ENCODE measurements at regions not wholly inside any gene's neighbourhood (a gene's known extent, or its start where the extent isn't known, plus 50 kb on each side); places are given as distances from the start of the nearest gene placed in this dataset.

GRCh38 chr5:104821606-104822005, 1259.0 kb upstream of the NUDT12 start:
- no peak for TF ChIP-seq REPIN1 (tag by site-specific recombination; IDR thresholded peaks at IDR 0.05; ENCODE audit: low read depth)
- no peak for TF ChIP-seq ZNF10 (tag by site-specific recombination; IDR thresholded peaks at IDR 0.05)
- no peak for TF ChIP-seq KLF9 (tag by site-specific recombination; IDR thresholded peaks at IDR 0.05; ENCODE audit: low read depth)
- no peak for TF ChIP-seq ZNF202 (tag by site-specific recombination; IDR thresholded peaks at IDR 0.05; ENCODE audit: borderline replicate concordance)
- TF ChIP-seq CTCF (tag by site-specific recombination; IDR thresholded peaks at IDR 0.05), result no peak
- no peak for TF ChIP-seq REST (tag by site-specific recombination; IDR thresholded peaks at IDR 0.05)
- no peak for TF ChIP-seq ZNF585B (tag by site-specific recombination; IDR thresholded peaks at IDR 0.05)
- no peak for TF ChIP-seq ZNF544 (tag by site-specific recombination; IDR thresholded peaks at IDR 0.05)
- TF ChIP-seq YY1 (tag by site-specific recombination; IDR thresholded peaks at IDR 0.05), result no peak
- TF ChIP-seq ZNF121 (tag by site-specific recombination; IDR thresholded peaks at IDR 0.05), result no peak
- no peak for TF ChIP-seq TCF7L2 (IDR thresholded peaks at IDR 0.05; ENCODE audit: borderline replicate concordance, low read depth, low read length)
- no peak for TF ChIP-seq ZNF311 (tag by site-specific recombination; IDR thresholded peaks at IDR 0.05; ENCODE audit: borderline replicate concordance)
- TF ChIP-seq, protein P1, sequence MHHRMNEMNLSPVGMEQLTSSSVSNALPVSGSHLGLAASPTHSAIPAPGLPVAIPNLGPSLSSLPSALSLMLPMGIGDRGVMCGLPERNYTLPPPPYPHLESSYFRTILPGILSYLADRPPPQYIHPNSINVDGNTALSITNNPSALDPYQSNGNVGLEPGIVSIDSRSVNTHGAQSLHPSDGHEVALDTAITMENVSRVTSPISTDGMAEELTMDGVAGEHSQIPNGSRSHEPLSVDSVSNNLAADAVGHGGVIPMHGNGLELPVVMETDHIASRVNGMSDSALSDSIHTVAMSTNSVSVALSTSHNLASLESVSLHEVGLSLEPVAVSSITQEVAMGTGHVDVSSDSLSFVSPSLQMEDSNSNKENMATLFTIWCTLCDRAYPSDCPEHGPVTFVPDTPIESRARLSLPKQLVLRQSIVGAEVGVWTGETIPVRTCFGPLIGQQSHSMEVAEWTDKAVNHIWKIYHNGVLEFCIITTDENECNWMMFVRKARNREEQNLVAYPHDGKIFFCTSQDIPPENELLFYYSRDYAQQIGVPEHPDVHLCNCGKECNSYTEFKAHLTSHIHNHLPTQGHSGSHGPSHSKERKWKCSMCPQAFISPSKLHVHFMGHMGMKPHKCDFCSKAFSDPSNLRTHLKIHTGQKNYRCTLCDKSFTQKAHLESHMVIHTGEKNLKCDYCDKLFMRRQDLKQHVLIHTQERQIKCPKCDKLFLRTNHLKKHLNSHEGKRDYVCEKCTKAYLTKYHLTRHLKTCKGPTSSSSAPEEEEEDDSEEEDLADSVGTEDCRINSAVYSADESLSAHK (tag by site-specific recombination; IDR thresholded peaks at IDR 0.05), result no peak
- no peak for TF ChIP-seq ZSCAN18 (tag by site-specific recombination; IDR thresholded peaks at IDR 0.05)

All from HEK293 (cell line).